ENCODE measurements at regions not wholly inside any gene's neighbourhood (a gene's known extent, or its start where the extent isn't known, plus 50 kb on each side); places are given as distances from the start of the nearest gene placed in this dataset.

DNA sequence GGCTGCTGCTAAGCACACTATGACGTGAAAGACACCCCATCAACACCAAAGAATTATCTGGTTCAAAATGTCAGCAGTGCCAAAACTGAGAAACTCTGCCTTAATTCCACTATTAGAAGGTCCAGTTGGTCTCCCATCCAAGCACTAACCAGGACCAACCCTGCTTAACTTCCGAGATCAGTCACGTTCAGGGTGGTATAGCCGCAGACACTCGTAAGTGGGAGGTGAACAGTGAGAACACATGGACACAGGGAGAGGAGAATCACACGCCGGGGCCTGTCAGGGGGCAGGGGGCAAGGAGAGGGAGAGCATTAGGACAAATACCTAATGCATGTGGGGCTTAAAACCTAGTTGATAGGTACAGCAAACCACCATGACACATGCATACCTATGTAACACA lies 83.4 kb downstream of the C13orf42 start:
- no peak overlapping the region for H3K4me3 ChIP-seq
- H3K36me3 ChIP-seq, result no peaks in the 10 kb centered on the region
- no peaks in the 10 kb centered on the region for H3K4me1 ChIP-seq
- TF ChIP-seq POLR2A (IDR thresholded peaks at IDR 0.05) (no peak), EP300 (IDR thresholded peaks at IDR 0.05) (no peak), POLR2AphosphoS5 (IDR thresholded peaks at IDR 0.05) (no peak)
- TF ChIP-seq, protein P1, sequence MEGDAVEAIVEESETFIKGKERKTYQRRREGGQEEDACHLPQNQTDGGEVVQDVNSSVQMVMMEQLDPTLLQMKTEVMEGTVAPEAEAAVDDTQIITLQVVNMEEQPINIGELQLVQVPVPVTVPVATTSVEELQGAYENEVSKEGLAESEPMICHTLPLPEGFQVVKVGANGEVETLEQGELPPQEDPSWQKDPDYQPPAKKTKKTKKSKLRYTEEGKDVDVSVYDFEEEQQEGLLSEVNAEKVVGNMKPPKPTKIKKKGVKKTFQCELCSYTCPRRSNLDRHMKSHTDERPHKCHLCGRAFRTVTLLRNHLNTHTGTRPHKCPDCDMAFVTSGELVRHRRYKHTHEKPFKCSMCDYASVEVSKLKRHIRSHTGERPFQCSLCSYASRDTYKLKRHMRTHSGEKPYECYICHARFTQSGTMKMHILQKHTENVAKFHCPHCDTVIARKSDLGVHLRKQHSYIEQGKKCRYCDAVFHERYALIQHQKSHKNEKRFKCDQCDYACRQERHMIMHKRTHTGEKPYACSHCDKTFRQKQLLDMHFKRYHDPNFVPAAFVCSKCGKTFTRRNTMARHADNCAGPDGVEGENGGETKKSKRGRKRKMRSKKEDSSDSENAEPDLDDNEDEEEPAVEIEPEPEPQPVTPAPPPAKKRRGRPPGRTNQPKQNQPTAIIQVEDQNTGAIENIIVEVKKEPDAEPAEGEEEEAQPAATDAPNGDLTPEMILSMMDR (IDR thresholded peaks at IDR 0.05), result no peak
- no peak overlapping the region for H3K27ac ChIP-seq
- no peak for ATAC-seq
- peaks cover 0 to 6% (median 0%) of the 10 kb centered on the region in 3 donors for H3K9me3 ChIP-seq
- WGBS, 2 donors (ENCODE audit: low coverage in 1 of 2), result 80 to 89% methylated on average over 3 to 4 of the region's 7 CpGs
- no peaks in the 10 kb centered on the region for H3K27me3 ChIP-seq

DNA sequence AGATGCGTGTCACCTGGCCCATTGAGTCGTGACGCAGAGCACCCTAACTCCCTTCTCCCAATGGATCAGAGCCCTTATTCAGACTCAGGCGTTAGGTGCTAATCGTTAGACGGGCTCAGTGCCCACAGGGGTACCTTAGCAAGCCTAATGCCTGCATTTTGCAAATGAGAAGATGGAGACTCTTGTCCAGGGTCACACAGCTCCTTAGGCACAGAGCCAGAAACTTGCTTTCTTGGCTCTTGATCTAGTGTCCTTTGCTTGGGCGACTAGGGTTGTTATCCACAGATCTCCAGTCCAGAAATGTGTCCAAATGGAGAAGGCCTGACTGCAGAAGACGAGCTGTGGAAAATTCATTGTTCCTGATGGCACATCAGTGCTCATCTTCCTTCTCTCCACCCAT lies 85.1 kb downstream of the C13orf42 start:
- H3K27ac ChIP-seq, result no peak overlapping the region
- H3K9me3 ChIP-seq, result peaks cover 0 to 6% (median 0%) of the 10 kb centered on the region in 3 donors
- ATAC-seq, result no peak
- no peaks in the 10 kb centered on the region for H3K27me3 ChIP-seq
- TF ChIP-seq EP300 (IDR thresholded peaks at IDR 0.05) (no peak), POLR2A (IDR thresholded peaks at IDR 0.05) (no peak), POLR2AphosphoS5 (IDR thresholded peaks at IDR 0.05) (no peak)
- TF ChIP-seq, protein P1 (IDR thresholded peaks at IDR 0.05), result no peak
- WGBS, 2 donors (ENCODE audit: low coverage in 1 of 2), result 83 to 90% methylated on average over 2 to 3 of the region's 8 CpGs
- H3K4me1 ChIP-seq, result no peaks in the 10 kb centered on the region
- H3K4me3 ChIP-seq, result no peak overlapping the region
- H3K36me3 ChIP-seq, result no peaks in the 10 kb centered on the region

DNA sequence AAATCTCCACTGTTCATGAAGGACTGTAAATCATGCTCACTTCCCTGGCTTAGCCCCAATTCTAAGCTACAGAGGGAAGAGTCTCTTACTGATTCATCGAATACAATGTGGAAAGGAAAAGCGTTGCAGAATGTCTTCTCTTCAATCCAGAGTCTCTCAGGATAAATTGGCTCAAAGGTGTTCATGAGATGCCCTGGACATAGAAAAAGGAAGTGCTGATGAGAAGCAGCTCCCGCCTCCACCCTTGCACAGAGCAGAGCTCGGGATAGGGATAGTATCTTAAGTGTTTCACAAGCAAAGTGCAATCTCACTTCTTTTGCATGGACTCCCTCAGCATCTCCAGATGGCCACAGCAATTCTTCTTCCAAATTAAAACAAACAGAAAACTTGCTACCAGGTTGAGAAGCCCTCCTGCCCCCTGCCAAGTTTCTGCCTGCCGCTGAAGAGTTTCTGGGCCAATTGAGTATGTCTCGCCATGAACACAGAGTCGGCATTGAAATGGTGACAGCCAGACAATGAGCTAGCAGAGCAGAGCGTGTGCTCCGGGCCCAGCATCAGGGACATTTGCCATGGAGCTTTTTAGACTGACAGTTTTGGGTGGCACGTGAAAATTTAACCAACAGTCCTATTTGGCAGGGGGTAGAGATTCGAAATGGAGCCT lies 85.7 kb downstream of the C13orf42 start:
- H3K27me3 ChIP-seq, result no peaks in the 10 kb centered on the region
- H3K36me3 ChIP-seq, result no peaks in the 10 kb centered on the region
- H3K4me3 ChIP-seq, result no peak overlapping the region
- TF ChIP-seq, protein P1 (IDR thresholded peaks at IDR 0.05), result no peak
- no peak for TF ChIP-seq EP300 (IDR thresholded peaks at IDR 0.05)
- no peak for TF ChIP-seq POLR2A (IDR thresholded peaks at IDR 0.05)
- TF ChIP-seq POLR2AphosphoS5 (IDR thresholded peaks at IDR 0.05), result no peak
- WGBS, 2 donors (ENCODE audit: low coverage in 1 of 2), result 80 to 93% methylated on average over 6 to 8 of the region's 11 CpGs
- no peak for ATAC-seq
- no peaks in the 10 kb centered on the region for H3K4me1 ChIP-seq
- no peak overlapping the region for H3K27ac ChIP-seq
- peaks cover 0 to 6% (median 0%) of the 10 kb centered on the region in 3 donors for H3K9me3 ChIP-seq

DNA sequence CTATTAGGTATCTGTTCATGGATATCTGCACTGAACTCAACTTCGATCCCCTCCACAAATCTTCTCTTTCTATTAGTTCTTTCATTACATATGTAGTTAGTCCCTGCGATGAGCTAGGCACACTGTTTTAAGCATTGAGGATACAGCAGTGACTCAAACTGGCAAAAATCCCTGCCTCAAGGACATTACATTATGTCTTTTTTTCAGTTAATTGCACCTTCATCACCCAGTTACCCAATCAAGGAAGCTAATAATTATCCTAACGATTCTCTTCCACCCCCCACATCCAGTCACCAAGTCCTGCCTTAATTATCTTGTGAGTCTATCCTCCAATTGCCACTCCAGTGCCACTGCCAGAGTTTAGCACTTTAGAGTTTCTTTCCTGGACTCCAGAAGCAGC lies 89.3 kb downstream of the C13orf42 start:
- Histone ChIP-seq H3K27ac (no peak overlapping the region), H3K4me3 (no peak overlapping the region), H3K27me3 (no peaks in the 10 kb centered on the region), H3K9me3 (peaks cover 0 to 6% (median 0%) of the 10 kb centered on the region in 3 donors), H3K4me1 (no peaks in the 10 kb centered on the region), H3K36me3 (no peaks in the 10 kb centered on the region)
- WGBS, 2 donors (ENCODE audit: low coverage in 1 of 2), result 92 to 96% methylated on average over 3 of the region's 3 CpGs
- ATAC-seq, result no peak
- TF ChIP-seq POLR2A (IDR thresholded peaks at IDR 0.05) (no peak), POLR2AphosphoS5 (IDR thresholded peaks at IDR 0.05) (no peak), EP300 (IDR thresholded peaks at IDR 0.05) (no peak)
- TF ChIP-seq, protein P1 (IDR thresholded peaks at IDR 0.05), result no peak

DNA sequence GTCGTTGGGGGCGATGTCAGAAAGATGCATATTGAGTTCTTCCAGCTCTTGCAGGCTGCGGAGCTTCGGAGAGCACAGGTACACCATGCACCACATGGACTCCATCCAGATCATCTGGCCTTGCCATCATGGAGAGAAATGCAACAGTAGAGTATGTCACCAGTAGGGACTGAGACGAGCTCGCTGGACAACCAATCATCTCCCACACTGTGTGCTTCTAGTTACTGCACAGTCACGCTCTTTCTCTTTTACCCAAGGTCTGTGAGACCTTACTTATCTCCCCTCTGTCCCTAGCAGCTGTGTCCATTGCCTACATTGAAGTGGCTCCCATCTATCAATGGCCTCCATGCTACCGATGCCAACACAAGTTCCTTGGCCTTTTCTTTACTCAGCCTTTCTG lies 90.5 kb downstream of the C13orf42 start:
- Histone ChIP-seq H3K4me3 (no peak overlapping the region), H3K9me3 (peaks cover 0 to 6% (median 0%) of the 10 kb centered on the region in 3 donors), H3K4me1 (no peaks in the 10 kb centered on the region), H3K36me3 (no peaks in the 10 kb centered on the region), H3K27ac (no peak overlapping the region), H3K27me3 (no peaks in the 10 kb centered on the region)
- TF ChIP-seq EP300 (IDR thresholded peaks at IDR 0.05) (no peak), POLR2A (IDR thresholded peaks at IDR 0.05) (no peak), POLR2AphosphoS5 (IDR thresholded peaks at IDR 0.05) (no peak)
- TF ChIP-seq, protein P1 (IDR thresholded peaks at IDR 0.05), result no peak
- no peak for ATAC-seq
- WGBS, 2 donors (ENCODE audit: low coverage in 1 of 2), result 81 to 89% methylated on average over 4 of the region's 8 CpGs

Measured in gastroesophageal sphincter (tissue), 4 donors.